H1 (cell line): ENCODE measurements at regions not wholly inside any gene's neighbourhood (a gene's known extent, or its start where the extent isn't known, plus 50 kb on each side); places are given as distances from the start of the nearest gene placed in this dataset.

Experiments used
- CEBPB ChIP-seq: IDR thresholded peaks from 2 replicates; pipeline ENCODE4 v1.6.1; 2012; ENCODE audit warnings: low read depth, low read length
- KDM4A ChIP-seq: IDR thresholded peaks from one replicate; pipeline ENCODE4 v1.7.1; 2012; ENCODE audit warnings: low read depth, mild to moderate bottlenecking, moderate library complexity, low read length, inconsistent platforms; ENCODE audit not compliant: severe bottlenecking
- POLR2AphosphoS5 ChIP-seq: IDR thresholded peaks from 2 replicates; pipeline ENCODE4 v1.6.1; 2011; ENCODE audit warnings: low read depth, low read length
- SP2 ChIP-seq: IDR thresholded peaks from 2 replicates; pipeline ENCODE4 v1.6.1; 2012; ENCODE audit warnings: mild to moderate bottlenecking, low read length, inconsistent platforms

GRCh38 chr19:23522431-23522830, 127.2 kb upstream of the ZNF91 start (continued):
- TF ChIP-seq SP2: no peak
- TF ChIP-seq KDM4A: no peak
- no peak for TF ChIP-seq POLR2AphosphoS5
- TF ChIP-seq CEBPB: no peak
